ENCODE measurements at regions not wholly inside any gene's neighbourhood (a gene's known extent, or its start where the extent isn't known, plus 50 kb on each side); places are given as distances from the start of the nearest gene placed in this dataset.

DNA sequence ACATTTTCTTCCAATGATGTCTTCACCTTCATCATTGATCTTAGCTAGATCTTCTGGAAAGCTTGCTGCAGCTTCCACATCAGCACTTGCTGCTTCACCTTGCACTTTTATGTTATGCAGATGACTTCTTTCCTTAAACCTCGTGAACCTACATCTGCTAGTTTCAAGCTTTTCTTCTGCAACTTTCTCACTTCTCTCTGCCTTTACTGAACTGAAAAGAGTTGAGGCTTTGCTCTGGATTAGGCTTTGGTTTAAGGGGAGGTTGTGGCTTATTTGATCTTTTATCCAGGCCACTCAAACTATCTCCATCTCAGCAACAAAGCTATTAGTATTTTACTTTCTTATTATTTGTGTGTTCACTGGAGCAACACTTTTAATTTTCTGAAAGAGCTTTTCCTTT, 125.5 kb upstream of the POM121L12 start:
- TF ChIP-seq SP2 (IDR thresholded peaks at IDR 0.05; ENCODE audit: low read length), result no peak
- TF ChIP-seq CTCF (IDR thresholded peaks at IDR 0.05; ENCODE audit: control extremely low read depth in 1 of 3, insufficient read depth in 1 of 3, low read depth in 1 of 3, low read length in 3 of 3), result no peak
- no peak for TF ChIP-seq CHD2 (IDR thresholded peaks at IDR 0.05; ENCODE audit: low read length)
- TF ChIP-seq USF2 (IDR thresholded peaks at IDR 0.05; ENCODE audit: low read length), result no peak
- TF ChIP-seq JUND (IDR thresholded peaks at IDR 0.05; ENCODE audit: low read length), result no peak
- TF ChIP-seq RNF2 (IDR thresholded peaks at IDR 0.05; ENCODE audit: borderline replicate concordance, low read depth, low read length, missing control alignments, poor library complexity, severe bottlenecking), result no peak
- no peak for TF ChIP-seq GTF2F1 (IDR thresholded peaks at IDR 0.05; ENCODE audit: borderline replicate concordance, low read depth, low read length)
- TF ChIP-seq CBX8 (IDR thresholded peaks at IDR 0.05; ENCODE audit: borderline replicate concordance, low read depth, low read length), result no peak
- no peak for TF ChIP-seq FOSL1 (IDR thresholded peaks at IDR 0.05; ENCODE audit: insufficient read depth, low read depth, low read length)
- no peak for TF ChIP-seq ZNF274 (IDR thresholded peaks at IDR 0.05; ENCODE audit: borderline replicate concordance, extremely low read depth, low read length)
- no peak for TF ChIP-seq KDM1A (IDR thresholded peaks at IDR 0.05; ENCODE audit: borderline replicate concordance, low read length)
- no peak for TF ChIP-seq RAD21 (IDR thresholded peaks at IDR 0.05 in 1 of 2, conservative IDR thresholded peaks at IDR 0.05 in 1 of 2; ENCODE audit: low read depth in 2 of 2, low read length in 2 of 2)

Measured in H1 (cell line).